ENCODE measurements at regions not wholly inside any gene's neighbourhood (a gene's known extent, or its start where the extent isn't known, plus 50 kb on each side); places are given as distances from the start of the nearest gene placed in this dataset.

- Histone ChIP-seq H2AFZ (ENCODE audit: low read length) (no peak overlapping the region), H3K79me2 (ENCODE audit: insufficient read depth, low read length) (no peaks in the 10 kb centered on the region), H3K27me3 (ENCODE audit: insufficient read depth, low read length) (no peaks in the 10 kb centered on the region), H3K27ac (ENCODE audit: low read depth, low read length) (no peak overlapping the region), H3K36me3 (ENCODE audit: insufficient read depth, low read length) (no peaks in the 10 kb centered on the region), H3K4me2 (ENCODE audit: insufficient read depth, low read length) (no peak overlapping the region), H4K20me1 (ENCODE audit: insufficient read depth, low read length) (no peaks in the 10 kb centered on the region), H3K4me1 (ENCODE audit: insufficient read depth, low read length) (no peaks in the 10 kb centered on the region), H3K4me3 (ENCODE audit: insufficient read depth, low read length) (no peak overlapping the region), H3K9me3 (ENCODE audit: low read depth, low read length) (no peaks in the 10 kb centered on the region)
- DNase-seq (ENCODE audit: insufficient read length, low spot score, missing footprints): no peak
- TF ChIP-seq, protein P1, sequence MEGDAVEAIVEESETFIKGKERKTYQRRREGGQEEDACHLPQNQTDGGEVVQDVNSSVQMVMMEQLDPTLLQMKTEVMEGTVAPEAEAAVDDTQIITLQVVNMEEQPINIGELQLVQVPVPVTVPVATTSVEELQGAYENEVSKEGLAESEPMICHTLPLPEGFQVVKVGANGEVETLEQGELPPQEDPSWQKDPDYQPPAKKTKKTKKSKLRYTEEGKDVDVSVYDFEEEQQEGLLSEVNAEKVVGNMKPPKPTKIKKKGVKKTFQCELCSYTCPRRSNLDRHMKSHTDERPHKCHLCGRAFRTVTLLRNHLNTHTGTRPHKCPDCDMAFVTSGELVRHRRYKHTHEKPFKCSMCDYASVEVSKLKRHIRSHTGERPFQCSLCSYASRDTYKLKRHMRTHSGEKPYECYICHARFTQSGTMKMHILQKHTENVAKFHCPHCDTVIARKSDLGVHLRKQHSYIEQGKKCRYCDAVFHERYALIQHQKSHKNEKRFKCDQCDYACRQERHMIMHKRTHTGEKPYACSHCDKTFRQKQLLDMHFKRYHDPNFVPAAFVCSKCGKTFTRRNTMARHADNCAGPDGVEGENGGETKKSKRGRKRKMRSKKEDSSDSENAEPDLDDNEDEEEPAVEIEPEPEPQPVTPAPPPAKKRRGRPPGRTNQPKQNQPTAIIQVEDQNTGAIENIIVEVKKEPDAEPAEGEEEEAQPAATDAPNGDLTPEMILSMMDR (IDR thresholded peaks at IDR 0.05; ENCODE audit: extremely low read depth, low read depth, low read length): no peak
These were observed 63.5 kb upstream of the ASCC3 start for GRCh38 chr6:100944644-100945043.

DNA sequence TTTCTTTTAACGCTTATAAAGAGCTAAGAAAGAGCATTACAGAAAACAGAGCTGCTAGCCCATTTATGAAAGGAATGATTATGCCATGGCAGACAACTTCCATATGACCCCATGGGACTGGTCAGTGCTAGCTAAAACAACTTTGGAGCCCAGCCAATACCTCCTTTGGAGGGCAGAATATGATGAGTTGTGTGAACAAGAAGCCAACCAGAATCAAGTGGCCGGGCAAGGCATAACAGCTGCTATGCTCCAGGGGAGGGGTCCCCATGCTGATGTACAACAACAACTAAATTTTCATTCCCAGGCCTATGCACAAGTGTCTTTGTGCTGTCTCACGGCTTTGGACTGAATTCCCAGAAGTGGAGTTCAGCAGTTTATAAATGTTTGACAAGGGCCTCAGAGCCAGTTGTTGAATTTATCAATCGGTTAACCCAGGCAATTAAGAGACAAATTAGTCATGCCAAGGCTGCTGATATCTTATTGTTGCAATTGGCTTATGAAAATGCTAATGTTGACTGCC is 65.0 kb upstream of the ASCC3 start:
- Histone ChIP-seq H3K4me3 (ENCODE audit: insufficient read depth, low read length) (no peak overlapping the region), H3K27ac (ENCODE audit: low read depth, low read length) (no peak overlapping the region), H3K36me3 (ENCODE audit: insufficient read depth, low read length) (no peaks in the 10 kb centered on the region), H3K27me3 (ENCODE audit: insufficient read depth, low read length) (no peaks in the 10 kb centered on the region), H3K4me1 (ENCODE audit: insufficient read depth, low read length) (no peaks in the 10 kb centered on the region), H2AFZ (ENCODE audit: low read length) (no peak overlapping the region), H3K9me3 (ENCODE audit: low read depth, low read length) (no peaks in the 10 kb centered on the region), H4K20me1 (ENCODE audit: insufficient read depth, low read length) (no peaks in the 10 kb centered on the region), H3K79me2 (ENCODE audit: insufficient read depth, low read length) (no peaks in the 10 kb centered on the region), H3K4me2 (ENCODE audit: insufficient read depth, low read length) (no peak overlapping the region)
- TF ChIP-seq, protein P1 (IDR thresholded peaks at IDR 0.05; ENCODE audit: extremely low read depth, low read depth, low read length): no peak
- no peak for DNase-seq (ENCODE audit: insufficient read length, low spot score, missing footprints)

GRCh38 chr6:100946711-100947110 is 65.6 kb upstream of the ASCC3 start:
- no peak overlapping the region for H3K4me2 ChIP-seq (ENCODE audit: insufficient read depth, low read length)
- no peak overlapping the region for H2AFZ ChIP-seq (ENCODE audit: low read length)
- H3K4me3 ChIP-seq (ENCODE audit: insufficient read depth, low read length): no peak overlapping the region
- DNase-seq (ENCODE audit: insufficient read length, low spot score, missing footprints): no peak
- H3K36me3 ChIP-seq (ENCODE audit: insufficient read depth, low read length): no peaks in the 10 kb centered on the region
- H3K27me3 ChIP-seq (ENCODE audit: insufficient read depth, low read length): no peaks in the 10 kb centered on the region
- TF ChIP-seq, protein P1 (IDR thresholded peaks at IDR 0.05; ENCODE audit: extremely low read depth, low read depth, low read length): no peak
- H3K79me2 ChIP-seq (ENCODE audit: insufficient read depth, low read length): no peaks in the 10 kb centered on the region
- no peaks in the 10 kb centered on the region for H3K9me3 ChIP-seq (ENCODE audit: low read depth, low read length)
- H3K27ac ChIP-seq (ENCODE audit: low read depth, low read length): no peak overlapping the region
- H4K20me1 ChIP-seq (ENCODE audit: insufficient read depth, low read length): no peaks in the 10 kb centered on the region
- H3K4me1 ChIP-seq (ENCODE audit: insufficient read depth, low read length): no peaks in the 10 kb centered on the region

- Histone ChIP-seq H4K20me1 (ENCODE audit: insufficient read depth, low read length) (no peaks in the 10 kb centered on the region), H3K4me3 (ENCODE audit: insufficient read depth, low read length) (no peak overlapping the region), H3K79me2 (ENCODE audit: insufficient read depth, low read length) (no peaks in the 10 kb centered on the region), H2AFZ (ENCODE audit: low read length) (no peak overlapping the region), H3K27ac (ENCODE audit: low read depth, low read length) (no peak overlapping the region), H3K4me1 (ENCODE audit: insufficient read depth, low read length) (no peaks in the 10 kb centered on the region), H3K27me3 (ENCODE audit: insufficient read depth, low read length) (no peaks in the 10 kb centered on the region), H3K4me2 (ENCODE audit: insufficient read depth, low read length) (no peak overlapping the region), H3K36me3 (ENCODE audit: insufficient read depth, low read length) (no peaks in the 10 kb centered on the region), H3K9me3 (ENCODE audit: low read depth, low read length) (no peaks in the 10 kb centered on the region)
- DNase-seq (ENCODE audit: insufficient read length, low spot score, missing footprints): no peak
- TF ChIP-seq, protein P1 (IDR thresholded peaks at IDR 0.05; ENCODE audit: extremely low read depth, low read depth, low read length): no peak
These were observed 67.4 kb upstream of the ASCC3 start for GRCh38 chr6:100948381-100949133.
